ENCODE measurements at regions not wholly inside any gene's neighbourhood (a gene's known extent, or its start where the extent isn't known, plus 50 kb on each side); places are given as distances from the start of the nearest gene placed in this dataset.
"Not testable (repeated sequence)": the region's sequence is repeated elsewhere in the genome, so short reads cannot be mapped to it uniquely, and the experiment has no call there.

GRCh38 chr5:63894690-63895089 is 67.6 kb downstream of the HTR1A start:
- FAIRE-seq (no peak), DNase-seq (ENCODE audit: low spot score) (no peak)

DNA sequence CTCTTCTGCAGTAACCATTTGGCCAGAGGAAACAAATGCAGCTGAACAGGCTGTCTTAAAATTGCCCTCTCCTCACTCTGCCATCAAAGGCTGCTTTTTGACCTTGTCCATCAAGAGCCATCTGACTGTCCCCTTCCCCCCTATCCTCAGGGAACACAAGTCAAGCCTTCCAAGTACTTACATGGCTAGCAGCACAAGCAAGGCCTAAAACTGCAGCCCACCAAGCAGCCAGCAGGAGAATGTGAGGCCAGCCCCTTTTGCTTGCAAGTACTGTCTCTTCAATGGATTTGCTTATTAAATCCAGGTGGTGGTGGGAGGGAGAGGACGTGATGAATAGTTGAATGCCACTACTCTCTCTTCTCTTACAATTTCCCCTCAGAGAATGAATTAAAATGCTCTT is 83.5 kb downstream of the HTR1A start:
- DNase-seq (ENCODE audit: low spot score) (no peak), FAIRE-seq (no peak)

- FAIRE-seq (no peak), DNase-seq (ENCODE audit: low spot score) (no peak)
Measured at GRCh38 chr5:63877961-63878360, 84.3 kb downstream of the HTR1A start.

- no peak for DNase-seq (ENCODE audit: low spot score)
- no peak for FAIRE-seq
Measured at GRCh38 chr5:63860379-63860778, 101.9 kb downstream of the HTR1A start.

GRCh38 chr5:63854076-63854475 is 108.2 kb downstream of the HTR1A start:
- DNase-seq (ENCODE audit: low spot score) (no peak), FAIRE-seq (no peak)

DNA sequence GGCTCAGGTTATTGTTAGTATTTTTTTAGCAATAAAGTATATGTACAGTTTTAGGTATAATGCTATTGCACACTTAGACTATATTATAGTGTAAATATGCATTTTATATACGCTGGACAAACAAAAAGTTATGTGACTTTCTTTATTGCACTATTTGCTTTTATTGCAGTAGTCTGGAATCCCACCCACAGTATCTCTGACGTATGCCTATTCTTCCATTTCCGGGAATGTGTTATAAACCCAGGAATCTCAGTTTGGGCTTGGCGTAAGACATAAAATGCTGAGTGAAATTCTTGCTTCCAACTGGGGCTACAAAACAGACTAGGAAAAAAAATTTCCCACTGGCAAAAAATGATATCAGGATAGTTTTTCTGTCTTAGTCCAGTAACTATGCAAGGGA is 119.1 kb downstream of the HTR1A start:
- no peak for FAIRE-seq
- no peak for DNase-seq (ENCODE audit: low spot score)

GRCh38 chr5:63837437-63837836 is 124.8 kb downstream of the HTR1A start:
- FAIRE-seq (no peak), DNase-seq (ENCODE audit: low spot score) (no peak)

- no peak for FAIRE-seq
- no peak for DNase-seq (ENCODE audit: low spot score)
Measured at GRCh38 chr5:63831381-63831780, 130.9 kb downstream of the HTR1A start.

- DNase-seq (ENCODE audit: low spot score) (no peak), FAIRE-seq (no peak)
Measured at GRCh38 chr5:63825984-63826383, 136.3 kb downstream of the HTR1A start.

GRCh38 chr5:63823583-63823982 is 138.7 kb downstream of the HTR1A start:
- FAIRE-seq (no peak), DNase-seq (ENCODE audit: low spot score) (no peak)

GRCh38 chr5:63822614-63823013 is 139.6 kb downstream of the HTR1A start:
- FAIRE-seq (no peak), DNase-seq (ENCODE audit: low spot score) (no peak)

DNA sequence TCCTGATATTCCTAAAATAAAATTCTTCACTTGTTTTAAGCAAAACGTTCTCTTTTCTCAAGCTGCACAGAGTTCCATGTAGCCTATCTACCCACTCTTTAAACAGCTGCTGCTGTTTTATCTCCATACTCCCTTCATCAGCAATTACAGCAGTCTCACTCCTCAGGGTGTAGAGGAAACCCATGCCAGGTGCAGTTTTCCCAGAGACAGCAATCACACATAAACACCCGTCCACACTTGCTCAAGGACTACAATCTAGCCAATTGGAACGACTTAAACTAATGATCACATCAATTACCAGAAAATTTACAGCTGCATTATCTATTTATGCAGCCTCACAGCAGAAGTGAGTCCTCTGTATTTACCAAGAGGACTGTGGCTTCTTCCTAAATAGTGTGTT is 141.7 kb downstream of the HTR1A start:
- FAIRE-seq (no peak), DNase-seq (ENCODE audit: low spot score) (no peak)

DNA sequence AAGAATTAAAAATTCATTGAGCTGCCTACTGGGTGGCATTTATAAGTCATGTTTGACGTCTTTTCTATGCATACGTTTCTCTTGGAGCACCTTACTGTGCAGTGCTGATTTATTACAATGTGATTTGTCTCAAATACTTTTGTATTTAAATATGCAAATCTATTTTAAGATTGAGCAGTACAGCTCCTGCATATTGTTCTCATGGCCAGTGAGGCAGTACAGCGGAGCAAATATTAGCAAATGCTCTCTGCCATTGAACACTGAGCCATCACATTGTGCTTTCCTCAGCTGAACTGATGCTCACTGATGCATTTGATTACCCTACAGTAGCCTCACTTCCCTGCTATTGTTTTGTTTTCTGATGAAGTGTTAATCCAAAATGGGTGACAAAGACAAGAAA is 149.6 kb downstream of the HTR1A start:
- FAIRE-seq (no peak), DNase-seq (ENCODE audit: low spot score) (no peak)

- DNase-seq (ENCODE audit: low spot score) (no peak), FAIRE-seq (no peak)
Measured at GRCh38 chr5:63811961-63812360, 150.3 kb downstream of the HTR1A start.

- FAIRE-seq (no peak), DNase-seq (ENCODE audit: low spot score) (no peak)
Measured at GRCh38 chr5:63811286-63811685, 151.0 kb downstream of the HTR1A start.

DNA sequence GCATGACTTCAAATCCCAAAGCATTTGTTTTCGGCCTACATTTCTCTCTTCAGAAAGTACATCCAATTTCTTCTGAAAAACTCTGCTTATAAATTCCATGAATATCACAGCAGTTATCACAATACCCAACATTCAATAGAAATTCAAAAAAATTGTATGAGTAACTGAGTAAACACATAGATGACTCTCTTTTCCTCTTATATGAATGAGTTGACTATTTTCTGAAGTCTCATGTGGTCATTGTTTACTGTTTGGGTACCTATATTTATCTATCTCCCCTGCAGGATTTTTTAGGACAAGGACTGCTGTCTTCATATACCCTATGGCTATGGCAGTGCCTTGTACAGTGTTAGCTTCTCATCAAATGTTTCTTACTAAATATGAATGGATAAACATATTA is 157.1 kb downstream of the HTR1A start:
- DNase-seq (ENCODE audit: low spot score) (no peak), FAIRE-seq (no peak)

DNA sequence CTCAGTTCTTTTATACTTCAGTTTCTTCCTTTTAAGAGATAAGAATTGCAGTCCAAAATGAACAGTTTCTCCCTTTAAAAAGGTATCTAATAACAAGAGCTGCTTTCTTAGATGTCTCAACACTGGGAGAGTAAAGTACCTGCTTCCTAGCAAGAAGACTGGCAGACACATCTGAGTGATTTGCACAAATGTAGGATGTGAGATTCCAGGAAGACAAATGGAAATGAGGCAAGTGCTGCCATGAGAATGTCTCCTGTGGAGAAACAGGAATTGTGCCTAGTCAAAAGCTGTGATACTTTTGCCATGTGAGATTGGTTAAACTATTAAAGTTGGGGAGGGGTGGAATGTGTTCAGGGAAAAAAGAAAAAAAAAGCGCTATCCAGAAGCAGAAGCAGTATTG is 159.1 kb downstream of the HTR1A start:
- no peak for FAIRE-seq
- DNase-seq (ENCODE audit: low spot score) = no peak

GRCh38 chr5:63794979-63795378 is 167.3 kb downstream of the HTR1A start:
- FAIRE-seq = no peak
- DNase-seq (ENCODE audit: low spot score) = no peak

DNA sequence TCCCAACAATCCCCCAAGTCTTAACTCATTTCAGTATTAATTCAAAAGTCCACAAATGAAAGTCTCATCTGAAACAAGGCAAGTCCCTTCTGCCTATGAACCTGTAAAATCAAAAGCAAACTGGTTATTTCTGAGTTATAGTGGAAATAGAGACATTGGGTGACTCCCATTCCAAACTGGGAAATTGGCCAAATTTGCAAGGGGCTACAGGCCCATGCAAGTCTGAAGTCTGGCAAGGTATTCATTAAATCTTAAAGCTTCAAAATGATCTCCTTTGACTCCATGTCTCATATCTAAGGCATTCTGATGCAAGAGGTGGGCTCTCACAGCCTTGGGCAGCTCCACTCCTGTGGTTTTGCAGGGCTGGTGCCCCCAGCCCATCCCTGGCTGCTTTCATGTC is 167.9 kb downstream of the HTR1A start:
- FAIRE-seq = no peak
- DNase-seq (ENCODE audit: low spot score) = no peak

DNA sequence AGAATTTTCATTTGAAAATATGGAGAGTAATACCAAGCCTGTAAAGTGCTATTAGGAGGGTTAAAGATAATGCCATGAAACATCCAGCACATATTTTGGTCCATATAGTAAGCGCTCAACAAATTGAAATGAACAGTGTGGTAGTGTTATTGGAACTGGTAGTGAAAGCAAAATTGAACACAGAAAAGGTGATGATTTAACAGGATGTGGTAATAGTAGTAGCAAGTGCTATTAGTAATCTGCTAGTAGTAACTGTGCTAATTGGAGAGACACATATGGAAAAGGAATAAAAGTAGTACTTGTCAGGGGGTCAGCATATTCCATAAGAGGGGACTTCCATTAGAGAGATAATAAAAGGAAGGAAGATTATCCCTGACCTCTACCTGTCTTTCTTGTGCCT is 187.3 kb downstream of the HTR1A start:
- DNase-seq (ENCODE audit: low spot score) = no peak
- no peak for FAIRE-seq

GRCh38 chr5:63768221-63768620 is 194.0 kb downstream of the HTR1A start:
- no peak for FAIRE-seq
- DNase-seq (ENCODE audit: low spot score) = no peak

GRCh38 chr5:63760965-63761364 is 201.3 kb downstream of the HTR1A start:
- no peak for DNase-seq (ENCODE audit: low spot score)

GRCh38 chr5:63743096-63743798 is 219.0 kb downstream of the HTR1A start:
- DNase-seq (ENCODE audit: low spot score) = no peak
- FAIRE-seq = no peak

More at GRCh38 chr5:63760965-63761364, 201.3 kb downstream of the HTR1A start:
- no peak for FAIRE-seq

GRCh38 chr5:63732880-63733279 is 229.4 kb downstream of the HTR1A start:
- FAIRE-seq; DNase-seq (ENCODE audit: low spot score): not testable (repeated sequence)
